GM23338 (cell line): ENCODE measurements at regions not wholly inside any gene's neighbourhood (a gene's known extent, or its start where the extent isn't known, plus 50 kb on each side); places are given as distances from the start of the nearest gene placed in this dataset.

Source experiments
- CREB1 ChIP-seq: fragments of 250-450 bp; sonication (Bioruptor Pico); IDR thresholded peaks from 2 replicates; pipeline ENCODE4 v1.5.0; 2020; ENCODE audit warnings: low read depth, mild to moderate bottlenecking, moderate library complexity
- CTCF ChIP-seq, 2 experiments: fragments of 200-600 bp in 1 of 2; sonication (generic) in 1 of 2; conservative IDR thresholded peaks; 2 replicates each; pipeline versions ENCODE4 v1.5.1 to v1.6.1; 2016 to 2017; ENCODE audit warnings: antibody characterized with exemption in 2 of 2, low read depth in 2 of 2, mild to moderate bottlenecking in 2 of 2, moderate library complexity in 1 of 2
- EZH2 ChIP-seq: fragments of 200-600 bp; sonication (generic); IDR thresholded peaks from one replicate; pipeline ENCODE4 v1.8.0; 2017; ENCODE audit warnings: antibody characterized with exemption, mild to moderate bottlenecking, low read depth; ENCODE audit not compliant: unreplicated experiment
- ZNF331 ChIP-seq: fragments of 250-450 bp; sonication (Bioruptor Pico); IDR thresholded peaks from 2 replicates; pipeline ENCODE4 v1.5.0; 2020; ENCODE audit warnings: low read depth, mild to moderate bottlenecking, moderate library complexity
- TF ChIP-seq, protein P1 (sequence below): IDR thresholded peaks from one replicate; pipeline ENCODE4 v1.6.1; 2018; ENCODE audit warnings: antibody characterized with exemption; ENCODE audit not compliant: unreplicated experiment

DNA sequence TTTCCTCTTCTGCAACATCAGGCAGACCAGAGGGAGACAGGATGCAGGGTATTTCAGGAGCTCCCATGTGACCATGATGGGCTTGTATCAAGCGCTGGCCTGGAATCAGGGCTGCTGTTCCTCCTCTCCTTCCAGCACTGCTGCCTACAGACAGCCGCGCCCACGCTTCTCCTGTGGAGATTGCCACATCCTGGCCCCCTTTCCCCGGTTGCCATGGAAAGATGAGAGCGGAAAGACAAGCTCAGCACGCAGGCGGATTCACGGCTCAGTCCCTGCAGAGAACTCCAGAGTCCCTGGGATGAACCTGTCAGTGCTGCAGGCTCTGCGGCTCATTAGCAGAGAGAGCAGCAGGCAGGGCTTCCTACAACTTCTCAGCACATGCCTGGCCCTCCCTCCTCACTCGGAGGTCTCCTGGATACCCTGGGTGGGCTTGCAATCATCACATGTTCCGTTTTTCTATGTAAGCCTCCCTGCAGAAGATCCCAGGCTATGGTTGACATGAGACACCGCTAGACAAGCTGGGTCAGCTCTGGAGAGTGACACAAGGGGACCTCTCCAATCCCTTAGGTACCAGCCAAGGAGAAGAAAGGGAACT, 497.8 kb upstream of the MYT1L start:
- TF ChIP-seq EZH2 (no peak), CREB1 (CRISPR knock-in tag) (no peak), ZNF331 (no peak), CTCF (conservative IDR thresholded peaks at IDR 0.05; ENCODE audit: low read depth in 2 of 2) (no peak)
- TF ChIP-seq, protein P1, sequence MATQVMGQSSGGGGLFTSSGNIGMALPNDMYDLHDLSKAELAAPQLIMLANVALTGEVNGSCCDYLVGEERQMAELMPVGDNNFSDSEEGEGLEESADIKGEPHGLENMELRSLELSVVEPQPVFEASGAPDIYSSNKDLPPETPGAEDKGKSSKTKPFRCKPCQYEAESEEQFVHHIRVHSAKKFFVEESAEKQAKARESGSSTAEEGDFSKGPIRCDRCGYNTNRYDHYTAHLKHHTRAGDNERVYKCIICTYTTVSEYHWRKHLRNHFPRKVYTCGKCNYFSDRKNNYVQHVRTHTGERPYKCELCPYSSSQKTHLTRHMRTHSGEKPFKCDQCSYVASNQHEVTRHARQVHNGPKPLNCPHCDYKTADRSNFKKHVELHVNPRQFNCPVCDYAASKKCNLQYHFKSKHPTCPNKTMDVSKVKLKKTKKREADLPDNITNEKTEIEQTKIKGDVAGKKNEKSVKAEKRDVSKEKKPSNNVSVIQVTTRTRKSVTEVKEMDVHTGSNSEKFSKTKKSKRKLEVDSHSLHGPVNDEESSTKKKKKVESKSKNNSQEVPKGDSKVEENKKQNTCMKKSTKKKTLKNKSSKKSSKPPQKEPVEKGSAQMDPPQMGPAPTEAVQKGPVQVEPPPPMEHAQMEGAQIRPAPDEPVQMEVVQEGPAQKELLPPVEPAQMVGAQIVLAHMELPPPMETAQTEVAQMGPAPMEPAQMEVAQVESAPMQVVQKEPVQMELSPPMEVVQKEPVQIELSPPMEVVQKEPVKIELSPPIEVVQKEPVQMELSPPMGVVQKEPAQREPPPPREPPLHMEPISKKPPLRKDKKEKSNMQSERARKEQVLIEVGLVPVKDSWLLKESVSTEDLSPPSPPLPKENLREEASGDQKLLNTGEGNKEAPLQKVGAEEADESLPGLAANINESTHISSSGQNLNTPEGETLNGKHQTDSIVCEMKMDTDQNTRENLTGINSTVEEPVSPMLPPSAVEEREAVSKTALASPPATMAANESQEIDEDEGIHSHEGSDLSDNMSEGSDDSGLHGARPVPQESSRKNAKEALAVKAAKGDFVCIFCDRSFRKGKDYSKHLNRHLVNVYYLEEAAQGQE, result no peak
